ENCODE measurements at regions not wholly inside any gene's neighbourhood (a gene's known extent, or its start where the extent isn't known, plus 50 kb on each side); places are given as distances from the start of the nearest gene placed in this dataset.
"Not testable (repeated sequence)": the region's sequence is repeated elsewhere in the genome, so short reads cannot be mapped to it uniquely, and the experiment has no call there.

GRCh38 chr1:168419736-168420135 is 124.1 kb downstream of the XCL2 start:
- ATAC-seq = no peak

- peak in 1 of 2 donors; percentile 35 for ATAC-seq
These were observed 127.6 kb downstream of the XCL2 start for GRCh38 chr1:168416220-168416619.

- ATAC-seq = no peak
These were observed 128.9 kb downstream of the XCL2 start for GRCh38 chr1:168414914-168415313.

- ATAC-seq = no peak
These were observed 129.8 kb downstream of the TBX19 start for GRCh38 chr1:168410464-168410863.

- ATAC-seq = peak; percentile 96 to 98
These were observed 128.2 kb downstream of the TBX19 start for GRCh38 chr1:168408884-168409283.

- ATAC-seq = no peak
These were observed 127.8 kb downstream of the TBX19 start for GRCh38 chr1:168408539-168408865.

- ATAC-seq = peak in 1 of 2 donors; percentile 18
These were observed 127.3 kb downstream of the TBX19 start for GRCh38 chr1:168407832-168408538.

- no peak for ATAC-seq
These were observed 125.4 kb downstream of the TBX19 start for GRCh38 chr1:168405906-168406549.

- ATAC-seq = no peak
These were observed 122.5 kb downstream of the TBX19 start for GRCh38 chr1:168403140-168403539.

GRCh38 chr1:168402466-168402865 is 121.8 kb downstream of the TBX19 start:
- ATAC-seq = not testable (repeated sequence)

GRCh38 chr1:168401341-168401740 is 120.7 kb downstream of the TBX19 start:
- no peak for ATAC-seq

- ATAC-seq = peak; percentile 48 to 55
These were observed 119.5 kb downstream of the TBX19 start for GRCh38 chr1:168400139-168400538.

GRCh38 chr1:168397806-168398205 is 117.1 kb downstream of the TBX19 start:
- ATAC-seq = no peak

GRCh38 chr1:168396940-168397684 is 116.4 kb downstream of the TBX19 start:
- ATAC-seq = no peak

GRCh38 chr1:168396508-168396907 is 115.8 kb downstream of the TBX19 start:
- ATAC-seq = no peak

- ATAC-seq = no peak
These were observed 114.2 kb downstream of the TBX19 start for GRCh38 chr1:168394858-168395257.

- ATAC-seq = no peak
These were observed 112.4 kb downstream of the TBX19 start for GRCh38 chr1:168392958-168393549.

- ATAC-seq = no peak
These were observed 111.4 kb downstream of the TBX19 start for GRCh38 chr1:168391851-168392681.

GRCh38 chr1:168390271-168390670 is 109.6 kb downstream of the TBX19 start:
- no peak for ATAC-seq

- no peak for ATAC-seq
These were observed 107.4 kb downstream of the TBX19 start for GRCh38 chr1:168387781-168388760.

GRCh38 chr1:168386949-168387586 is 106.4 kb downstream of the TBX19 start:
- peak; percentile 99 to 100 for ATAC-seq
